H1 (cell line): ENCODE measurements at regions not wholly inside any gene's neighbourhood (a gene's known extent, or its start where the extent isn't known, plus 50 kb on each side); places are given as distances from the start of the nearest gene placed in this dataset.

ENCODE experiments used
- CTCF ChIA-PET: fragments of 300-600 bp; sonication (Branson Sonifier 250); formaldehyde crosslinking; loops from one replicate; lab custom pipeline; 2021; ENCODE audit not compliant: partially characterized antibody; lab: Charles Lee
- POLR2A ChIA-PET: fragments of 300-600 bp; sonication (Branson Sonifier 250); formaldehyde crosslinking; loops from one replicate; lab custom pipeline; 2021; ENCODE audit warnings: inconsistent platforms; ENCODE audit not compliant: partially characterized antibody; lab: Charles Lee
- DNase-seq, 2 experiments: peaks; one replicate each; pipeline versions ENCODE4 v3.0.0 to v3.0.0-alpha.2; 2010 to 2022; ENCODE audit warnings: low spot score in 2 of 2, low read depth in 1 of 2, mixed read lengths in 1 of 2
- FAIRE-seq: peaks from 2 replicates; lab custom pipeline; 2011; peaks lifted over from hg19 to GRCh38; lab: Jason Lieb, UNC
- H2AFZ ChIP-seq: 2 replicates; pipeline ENCODE4 v1.8.1; 2012; ENCODE audit warnings: low read length, inconsistent platforms
- H2AK5ac ChIP-seq: 2 replicates; pipeline ENCODE4 v1.6.1; 2013; ENCODE audit warnings: low read depth, low read length
- H2BK120ac ChIP-seq: replicated peaks from 2 replicates; pipeline ENCODE3; 2013; ENCODE audit warnings: low read depth, low read length, inconsistent platforms
- H2BK12ac ChIP-seq: 2 replicates; pipeline ENCODE4 v1.6.1; 2013; ENCODE audit warnings: low read depth, low read length
- H2BK15ac ChIP-seq: 2 replicates; pipeline ENCODE4 v1.6.1; 2013; ENCODE audit warnings: low read length
- H2BK20ac ChIP-seq: 2 replicates; pipeline ENCODE4 v1.6.1; 2013; ENCODE audit warnings: low read length
- H2BK5ac ChIP-seq: 2 replicates; pipeline ENCODE4 v1.6.1; 2013; ENCODE audit warnings: low read depth, low read length
- H3K14ac ChIP-seq: 2 replicates; pipeline ENCODE4 v1.6.1; 2013; ENCODE audit warnings: inconsistent platforms; ENCODE audit not compliant: insufficient read length
- H3K18ac ChIP-seq: 2 replicates; pipeline ENCODE4 v1.6.1; 2013; ENCODE audit warnings: low read length; ENCODE audit errors: extremely low read depth
- H3K23ac ChIP-seq: 2 replicates; pipeline ENCODE4 v1.6.1; 2013; ENCODE audit warnings: inconsistent platforms; ENCODE audit not compliant: insufficient read length
- H3K23me2 ChIP-seq: 2 replicates; pipeline ENCODE4 v1.6.1; 2013; ENCODE audit warnings: low read depth, low read length
- H3K27ac ChIP-seq: 2 replicates; pipeline ENCODE4 v1.6.1; 2011; ENCODE audit warnings: low read depth, low read length, inconsistent platforms
- H3K27me3 ChIP-seq, 4 experiments: replicated peaks in 1 of 4; 1 replicate in 1 of 4; 2 replicates in 3 of 4; pipeline versions ENCODE4 v1.6.1 to v1.8.1; 2011 to 2013; ENCODE audit warnings: low read length in 3 of 4, mild to moderate bottlenecking in 3 of 4, inconsistent platforms in 2 of 4, mixed read lengths in 2 of 4, moderate library complexity in 1 of 4; ENCODE audit not compliant: control insufficient read depth in 3 of 4, insufficient read depth in 3 of 4; ENCODE audit errors: extremely low read depth in 1 of 4
- H3K36me3 ChIP-seq, 4 experiments: 2 replicates each; pipeline versions ENCODE4 v1.6.1 to v1.8.1; 2011 to 2013; ENCODE audit warnings: mild to moderate bottlenecking in 4 of 4, low read length in 3 of 4, moderate library complexity in 2 of 4, control low read depth in 1 of 4, inconsistent platforms in 1 of 4; ENCODE audit not compliant: insufficient read depth in 4 of 4, control insufficient read depth in 2 of 4
- H3K4ac ChIP-seq: replicated peaks from 2 replicates; pipeline ENCODE3; 2013; ENCODE audit warnings: low read length, low read depth, mixed read lengths, inconsistent platforms; ENCODE audit not compliant: insufficient read length
- H3K4me1 ChIP-seq, 4 experiments: replicated peaks in 1 of 4; 1 replicate in 1 of 4; 2 replicates in 3 of 4; pipeline versions ENCODE4 v1.6.1 to v1.8.1; 2011 to 2013; ENCODE audit warnings: low read length in 3 of 4, inconsistent platforms in 2 of 4, mixed read lengths in 1 of 4; ENCODE audit not compliant: insufficient read depth in 4 of 4, control insufficient read depth in 3 of 4
- H3K4me2 ChIP-seq, 2 experiments: 2 replicates each; pipeline versions ENCODE4 v1.6.1 to v1.8.1; 2011 to 2013; ENCODE audit warnings: low read depth in 2 of 2, low read length in 2 of 2, control low read depth in 1 of 2, inconsistent platforms in 1 of 2, mild to moderate bottlenecking in 1 of 2; ENCODE audit not compliant: insufficient read depth in 1 of 2
- H3K4me3 ChIP-seq, 4 experiments: fragments of 200-600, 300-600 bp in 1 of 4; sonication (generic), shearing (Covaris generic), sonication (Bioruptor Twin) in 1 of 4; 2 replicates each; pipeline versions ENCODE4 v1.5.1 to v1.8.1; 2011 to 2016; ENCODE audit warnings: low read length in 4 of 4, low read depth in 3 of 4, control low read depth in 2 of 4, inconsistent platforms in 2 of 4, mild to moderate bottlenecking in 2 of 4, mixed read lengths in 1 of 4, moderate library complexity in 1 of 4; ENCODE audit not compliant: insufficient read depth in 2 of 4; ENCODE audit errors: extremely low read depth in 1 of 4
- H3K56ac ChIP-seq: replicated peaks from 2 replicates; pipeline ENCODE3; 2013; ENCODE audit warnings: low read depth, mild to moderate bottlenecking, mixed read lengths, low read length, inconsistent platforms; ENCODE audit not compliant: insufficient read length
- H3K79me1 ChIP-seq: 2 replicates; pipeline ENCODE4 v1.6.1; 2013; ENCODE audit warnings: low read depth, low read length, control low read depth
- H3K79me2 ChIP-seq, 2 experiments: 2 replicates each; pipeline versions ENCODE4 v1.6.1 to v1.8.1; 2012 to 2013; ENCODE audit warnings: low read length in 2 of 2, mild to moderate bottlenecking in 2 of 2, inconsistent platforms in 1 of 2; ENCODE audit not compliant: insufficient read depth in 2 of 2, control insufficient read depth in 1 of 2
- H3K9ac ChIP-seq, 4 experiments: replicated peaks in 1 of 4; 1 replicate in 1 of 4; 2 replicates in 3 of 4; pipeline versions ENCODE4 v1.6.1 to v1.8.1; 2011 to 2013; ENCODE audit warnings: low read depth in 3 of 4, low read length in 3 of 4, control low read depth in 2 of 4, mild to moderate bottlenecking in 2 of 4, moderate library complexity in 2 of 4, inconsistent platforms in 1 of 4; ENCODE audit errors: extremely low read depth in 1 of 4
- H3K9me3 ChIP-seq, 2 experiments: 2 replicates each; pipeline versions ENCODE4 v1.6.1 to v1.8.1; 2012 to 2013; ENCODE audit warnings: mild to moderate bottlenecking in 2 of 2, moderate library complexity in 2 of 2, control low read depth in 1 of 2, inconsistent platforms in 1 of 2, low read depth in 1 of 2, low read length in 1 of 2, mixed read lengths in 1 of 2; ENCODE audit not compliant: insufficient read depth in 2 of 2
- H4K20me1 ChIP-seq, 2 experiments: replicated peaks in 1 of 2; 2 replicates each; pipeline versions ENCODE3 to v1.8.1; 2011 to 2013; ENCODE audit warnings: inconsistent platforms in 2 of 2, low read length in 2 of 2, mild to moderate bottlenecking in 1 of 2; ENCODE audit not compliant: insufficient read depth in 2 of 2, control insufficient read depth in 1 of 2
- H4K5ac ChIP-seq: 2 replicates; pipeline ENCODE4 v1.6.1; 2013; ENCODE audit warnings: low read length, low read depth, mixed read lengths, inconsistent platforms; ENCODE audit not compliant: insufficient read length
- H4K8ac ChIP-seq: 2 replicates; pipeline ENCODE4 v1.8.0; 2013; ENCODE audit warnings: mild to moderate bottlenecking, moderate library complexity, low read length, inconsistent platforms; ENCODE audit not compliant: insufficient read depth; ENCODE audit errors: extremely low read depth
- H4K91ac ChIP-seq: replicated peaks from 2 replicates; pipeline ENCODE3; 2013; ENCODE audit warnings: low read length, mixed read lengths, inconsistent platforms; ENCODE audit not compliant: insufficient read length
- ASH2L ChIP-seq: fragments of 200-600, 300-600 bp; sonication (generic); IDR thresholded peaks from one replicate; pipeline ENCODE4 v1.7.1; 2017; ENCODE audit warnings: low read length
- MAFK ChIP-seq: IDR thresholded peaks from 2 replicates; pipeline ENCODE4 v1.6.1; 2012; ENCODE audit warnings: low read depth, mild to moderate bottlenecking, improper control_type of control experiment, low read length
- WGBS, 2 experiments: shearing (Covaris generic) in 1 of 2; methylation state at CpG; one replicate each; pipeline versions ENCODE4 v1.1.6 to v1.1.7; 2013 to 2015; ENCODE audit warnings: low lambda C conversion rate in 2 of 2, mixed read lengths in 2 of 2, inconsistent platforms in 1 of 2, low coverage in 1 of 2, missing lambda C conversion rate in 1 of 2; ENCODE audit not compliant: insufficient replicate concordance in 2 of 2, insufficient coverage in 1 of 2, insufficient read length in 1 of 2; ENCODE audit errors: extremely low coverage in 1 of 2, missing lambda C conversion rate in 1 of 2; 5-methylcytosine and 5-hydroxymethylcytosine counted together

DNA sequence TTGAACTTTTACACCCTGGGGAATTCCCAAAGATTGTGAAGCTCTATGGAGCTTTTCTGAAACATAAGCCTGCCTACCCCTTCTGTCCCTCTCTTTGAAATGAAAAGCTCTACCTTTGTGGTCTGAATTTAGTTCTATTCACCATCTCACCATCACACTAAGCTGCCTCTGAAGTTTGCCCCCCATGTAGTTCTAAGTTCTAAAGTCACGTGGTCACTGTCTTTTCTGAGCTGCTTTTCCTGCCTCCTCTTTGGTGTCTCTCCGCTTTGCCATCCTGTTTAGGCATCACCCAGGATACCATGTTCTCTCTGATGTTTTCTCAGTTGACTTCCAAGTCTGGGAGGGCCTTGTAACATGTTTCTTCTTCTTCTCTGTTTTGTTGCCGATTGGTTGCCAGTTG lies 2206.6 kb downstream of the MAT2B start:
- H3K36me3 ChIP-seq, result no peaks in the 10 kb centered on the region
- DNase-seq (no peak), FAIRE-seq (no peak)
- H2BK120ac ChIP-seq, result no peak overlapping the region
- no peak overlapping the region for H3K4me3 ChIP-seq
- peaks cover 0 to 4% (median under 1%) of the 10 kb centered on the region in 4 experiments; a peak in 3 of 7 replicates for H3K4me1 ChIP-seq
- no peaks in the 10 kb centered on the region for H3K79me2 ChIP-seq
- ChIA-PET POLR2A (no interaction called here), CTCF (no interaction called here)
- no peaks in the 10 kb centered on the region for H4K20me1 ChIP-seq
- no peak overlapping the region for H2AK5ac ChIP-seq
- no peak overlapping the region for H3K9ac ChIP-seq
- H2AFZ ChIP-seq, result peak overlapping the region; percentile 74; the same call in 1 of the 2 replicates
- H3K23me2 ChIP-seq, result no peaks in the 10 kb centered on the region
- 98% methylated on average over 3 of the region's 3 CpGs; no CpG with 5 or more reads in 1 of the 2 experiments for WGBS, 2 experiments
- no peak overlapping the region for H2BK15ac ChIP-seq
- H3K79me1 ChIP-seq, result no peaks in the 10 kb centered on the region
- no peak overlapping the region for H3K18ac ChIP-seq
- no peak overlapping the region for H2BK20ac ChIP-seq
- no peak overlapping the region; the same call in 1 of the 2 replicates for H2BK12ac ChIP-seq
- H4K5ac ChIP-seq, result no peak overlapping the region
- H4K91ac ChIP-seq, result no peak overlapping the region
- no peaks in the 10 kb centered on the region for H3K27me3 ChIP-seq
- no peak overlapping the region for H3K4ac ChIP-seq
- no peak overlapping the region for H4K8ac ChIP-seq
- H3K27ac ChIP-seq, result no peak overlapping the region
- H3K56ac ChIP-seq, result no peak overlapping the region
- no peak overlapping the region for H3K23ac ChIP-seq
- H3K9me3 ChIP-seq, result no peaks in the 10 kb centered on the region
- H2BK5ac ChIP-seq, result no peak overlapping the region
- no peak overlapping the region for H3K4me2 ChIP-seq
- no peak overlapping the region for H3K14ac ChIP-seq
- TF ChIP-seq ASH2L, result no peak
- no peak for TF ChIP-seq MAFK
